Smooth muscle cell (in vitro differentiated cells): ENCODE measurements at regions not wholly inside any gene's neighbourhood (a gene's known extent, or its start where the extent isn't known, plus 50 kb on each side); places are given as distances from the start of the nearest gene placed in this dataset.

ENCODE experiments used
- DNase-seq: peaks from one replicate; lab custom pipeline; 2025; ENCODE audit not compliant: unreplicated experiment; lab: John Stamatoyannopoulos, UW
- H2AFZ ChIP-seq: fragments of 200-600 bp; sonication (generic); 2 replicates; pipeline ENCODE4 v1.6.0; 2016; ENCODE audit warnings: antibody characterized with exemption, low read depth, mild to moderate bottlenecking
- H3F3A ChIP-seq: fragments of 200-600 bp; sonication (generic); 2 replicates; pipeline ENCODE4 v1.6.0; 2017; ENCODE audit warnings: antibody characterized with exemption, low read depth
- H3K27ac ChIP-seq: fragments of 200-600 bp; sonication (generic); 2 replicates; pipeline ENCODE4 v1.5.1; 2016; ENCODE audit warnings: low read depth, mild to moderate bottlenecking
- H3K27me3 ChIP-seq: fragments of 200-600 bp; sonication (generic); 2 replicates; pipeline ENCODE4 v1.6.1; 2016; ENCODE audit warnings: low read depth, mild to moderate bottlenecking
- H3K36me3 ChIP-seq: fragments of 200-600 bp; sonication (generic); 2 replicates; pipeline ENCODE4 v1.5.1; 2016; ENCODE audit warnings: low read depth
- H3K4me1 ChIP-seq: fragments of 200-600 bp; sonication (generic); 2 replicates; pipeline ENCODE4 v1.5.1; 2016; ENCODE audit warnings: low read depth
- H3K4me2 ChIP-seq: fragments of 200-600 bp; sonication (generic); 2 replicates; pipeline ENCODE4 v1.6.0; 2016; ENCODE audit warnings: mild to moderate bottlenecking
- H3K4me3 ChIP-seq: fragments of 200-600 bp; sonication (generic); 2 replicates; pipeline ENCODE4 v1.5.1; 2016; ENCODE audit warnings: mild to moderate bottlenecking
- H3K79me2 ChIP-seq: fragments of 200-600 bp; sonication (generic); 2 replicates; pipeline ENCODE4 v1.6.0; 2016; ENCODE audit warnings: low read depth, mild to moderate bottlenecking
- H3K9ac ChIP-seq: fragments of 200-600 bp; sonication (generic); 2 replicates; pipeline ENCODE4 v1.6.0; 2016; ENCODE audit warnings: low read depth
- H3K9me3 ChIP-seq: fragments of 200-600 bp; sonication (generic); replicated peaks from 2 replicates; pipeline ENCODE4 v1.5.1; 2016; ENCODE audit warnings: low read depth
- H4K20me1 ChIP-seq: fragments of 200-600 bp; sonication (generic); 2 replicates; pipeline ENCODE4 v1.6.0; 2016; ENCODE audit warnings: low read depth
- CTCF ChIP-seq: fragments of 200-600 bp; sonication (generic); IDR thresholded peaks from 2 replicates; pipeline ENCODE4 v1.5.1; 2017; ENCODE audit warnings: borderline replicate concordance, mild to moderate bottlenecking, antibody characterized with exemption; ENCODE audit not compliant: insufficient read depth, poor library complexity, severe bottlenecking
- WGBS: methylation state at CpG from one replicate; pipeline ENCODE4 v1.1.7; 2016; ENCODE audit warnings: low lambda C conversion rate; 5-methylcytosine and 5-hydroxymethylcytosine counted together

GRCh38 chr4:159910721-159911120 lies 807.8 kb downstream of the RAPGEF2 start:
- H3K27me3 ChIP-seq: peaks cover 56% of the 10 kb centered on the region
- no peaks in the 10 kb centered on the region for H3K79me2 ChIP-seq
- H3K4me3 ChIP-seq: no peak overlapping the region
- H3K4me1 ChIP-seq: no peaks in the 10 kb centered on the region
- no peak overlapping the region for H2AFZ ChIP-seq
- H3K27ac ChIP-seq: no peak overlapping the region
- H3K9ac ChIP-seq: no peak overlapping the region
- no peak for DNase-seq
- no peaks in the 10 kb centered on the region for H3F3A ChIP-seq
- TF ChIP-seq CTCF: no peak
- no peaks in the 10 kb centered on the region for H4K20me1 ChIP-seq
- no peaks in the 10 kb centered on the region for H3K9me3 ChIP-seq
- H3K36me3 ChIP-seq: no peaks in the 10 kb centered on the region
- 18% methylated on average over 3 of the region's 3 CpGs for WGBS
- H3K4me2 ChIP-seq: no peak overlapping the region

DNA sequence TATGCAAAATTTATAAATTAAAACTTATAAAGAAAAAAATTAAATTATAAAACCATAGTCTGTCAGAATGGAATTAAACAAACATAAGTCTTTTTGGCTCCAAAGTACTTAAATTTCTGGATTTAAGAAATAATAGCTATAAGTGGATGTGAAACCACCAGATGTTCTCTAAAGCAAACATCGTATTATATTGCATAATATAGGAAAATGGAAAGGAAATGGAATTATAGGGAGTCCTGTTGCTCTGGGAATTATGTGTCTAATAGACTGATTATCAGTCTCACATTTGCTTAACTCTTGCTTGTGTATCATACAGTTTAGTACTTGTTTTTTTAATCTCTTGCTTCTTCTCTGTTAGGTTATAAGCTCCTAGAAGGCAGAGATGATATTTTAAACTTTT lies 819.2 kb downstream of the RAPGEF2 start:
- no peaks in the 10 kb centered on the region for H4K20me1 ChIP-seq
- no peaks in the 10 kb centered on the region for H3K9me3 ChIP-seq
- H3K27me3 ChIP-seq: peaks cover 11% of the 10 kb centered on the region
- no peak overlapping the region for H3K9ac ChIP-seq
- no peaks in the 10 kb centered on the region for H3K79me2 ChIP-seq
- H3K27ac ChIP-seq: no peak overlapping the region
- no peak overlapping the region for H3K4me2 ChIP-seq
- no peak overlapping the region for H2AFZ ChIP-seq
- 79% methylated on average over 1 of the region's 1 CpG for WGBS
- no peak for TF ChIP-seq CTCF
- H3K4me3 ChIP-seq: no peak overlapping the region
- no peak for DNase-seq
- no peaks in the 10 kb centered on the region for H3K36me3 ChIP-seq
- H3K4me1 ChIP-seq: no peaks in the 10 kb centered on the region
- H3F3A ChIP-seq: no peaks in the 10 kb centered on the region

GRCh38 chr4:159925770-159926169 lies 822.9 kb downstream of the RAPGEF2 start:
- Histone ChIP-seq H3K4me3 (no peak overlapping the region), H3K79me2 (no peaks in the 10 kb centered on the region), H3K4me2 (no peak overlapping the region), H3K36me3 (no peaks in the 10 kb centered on the region), H3K9ac (no peak overlapping the region), H3K4me1 (no peaks in the 10 kb centered on the region), H3K27me3 (no peaks in the 10 kb centered on the region), H3F3A (no peaks in the 10 kb centered on the region), H2AFZ (no peak overlapping the region), H4K20me1 (no peaks in the 10 kb centered on the region), H3K27ac (no peak overlapping the region), H3K9me3 (no peaks in the 10 kb centered on the region)
- no peak for DNase-seq
- TF ChIP-seq CTCF: no peak
- 87% methylated on average over 3 of the region's 3 CpGs for WGBS

DNA sequence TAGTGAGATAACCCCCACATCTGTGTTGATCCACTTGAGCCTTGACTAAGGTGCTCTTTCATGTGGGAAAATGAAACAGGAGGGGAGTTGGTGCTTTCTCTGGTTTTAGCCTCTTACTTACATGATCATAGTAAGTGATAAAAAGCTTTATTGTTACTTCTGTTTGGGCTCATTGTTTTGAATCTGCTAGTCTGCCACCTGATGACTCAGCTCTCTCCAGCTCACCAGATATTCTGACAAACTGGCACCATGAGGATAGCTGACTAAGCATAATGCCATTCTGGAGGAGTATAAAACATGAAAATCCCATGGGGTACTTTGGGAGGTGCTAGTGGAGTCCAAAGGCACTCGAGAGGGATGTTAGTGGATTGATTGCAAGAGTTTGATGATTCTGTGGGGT lies 824.0 kb downstream of the RAPGEF2 start:
- Histone ChIP-seq H3K79me2 (no peaks in the 10 kb centered on the region), H3K9me3 (no peaks in the 10 kb centered on the region), H3F3A (no peaks in the 10 kb centered on the region), H3K4me1 (no peaks in the 10 kb centered on the region), H3K27ac (no peak overlapping the region), H3K36me3 (no peaks in the 10 kb centered on the region), H4K20me1 (no peaks in the 10 kb centered on the region), H3K9ac (no peak overlapping the region), H3K4me2 (no peak overlapping the region), H3K27me3 (no peaks in the 10 kb centered on the region), H3K4me3 (no peak overlapping the region), H2AFZ (no peak overlapping the region)
- TF ChIP-seq CTCF: no peak
- WGBS: 74% methylated on average over 1 of the region's 1 CpG
- DNase-seq: no peak
